OCI-LY3 (cell line): ENCODE measurements at regions not wholly inside any gene's neighbourhood (a gene's known extent, or its start where the extent isn't known, plus 50 kb on each side); places are given as distances from the start of the nearest gene placed in this dataset.

ENCODE experiments used
- H2AFZ ChIP-seq: fragments of 200-600, 300-600 bp; shearing (Covaris generic); 2 replicates; pipeline ENCODE4 v1.6.0; 2014; ENCODE audit warnings: antibody characterized with exemption, low read depth, low read length
- H3K27ac ChIP-seq: fragments of 200-600, 300-600 bp; sonication (generic); 2 replicates; pipeline ENCODE4 v1.5.1; 2014; ENCODE audit warnings: mild to moderate bottlenecking, low read length, moderate library complexity, mixed read lengths
- H3K27me3 ChIP-seq: fragments of 200-600, 300-600 bp; sonication (generic); 2 replicates; pipeline ENCODE4 v1.6.1; 2014; ENCODE audit warnings: low read depth, low read length, mixed read lengths
- H3K36me3 ChIP-seq: fragments of 200-600, 300-600 bp; sonication (generic); replicated peaks from 2 replicates; pipeline ENCODE3; 2014; ENCODE audit warnings: low read depth, low read length, mixed read lengths
- H3K4me1 ChIP-seq: fragments of 300-600, 200-600 bp; sonication (generic); 2 replicates; pipeline ENCODE4 v1.6.1; 2014; ENCODE audit warnings: low read length, mixed read lengths
- H3K4me2 ChIP-seq: fragments of 200-600, 300-600 bp; sonication (generic); 2 replicates; pipeline ENCODE4 v1.6.1; 2014; ENCODE audit warnings: low read length, mixed read lengths
- H3K4me3 ChIP-seq: fragments of 300-600, 200-600 bp; sonication (generic); 2 replicates; pipeline ENCODE4 v1.5.1; 2014; ENCODE audit warnings: antibody characterized with exemption, mild to moderate bottlenecking, low read length, moderate library complexity
- H3K79me2 ChIP-seq: fragments of 300-600, 200-600 bp; shearing (Covaris generic); 2 replicates; pipeline ENCODE4 v1.6.1; 2014; ENCODE audit warnings: mild to moderate bottlenecking, low read length, mixed read lengths
- H3K9ac ChIP-seq: fragments of 300-600, 200-600 bp; shearing (Covaris generic); 2 replicates; pipeline ENCODE4 v1.6.0; 2014; ENCODE audit warnings: mild to moderate bottlenecking, low read length, moderate library complexity
- H3K9me3 ChIP-seq: fragments of 200-600, 300-600 bp; shearing (Covaris generic); 2 replicates; pipeline ENCODE4 v1.6.1; 2014; ENCODE audit warnings: low read length, mixed read lengths; ENCODE audit not compliant: insufficient read depth
- H4K20me1 ChIP-seq: fragments of 200-600, 300-600 bp; sonication (generic); 2 replicates; pipeline ENCODE4 v1.6.1; 2016; ENCODE audit warnings: low read length, mixed read lengths; ENCODE audit not compliant: insufficient read depth
- EZH2phosphoT487 ChIP-seq: fragments of 200-600 bp; shearing (Covaris generic); IDR thresholded peaks from 2 replicates; pipeline ENCODE4 v1.6.1; 2018; ENCODE audit warnings: antibody characterized with exemption, mixed run types, low read depth
- TF ChIP-seq, protein P1 (sequence below): fragments of 200-600, 300-600 bp; sonication (generic); IDR thresholded peaks from 2 replicates; pipeline ENCODE4 v1.5.1; 2014; ENCODE audit warnings: antibody characterized with exemption, low read length, low read depth

DNA sequence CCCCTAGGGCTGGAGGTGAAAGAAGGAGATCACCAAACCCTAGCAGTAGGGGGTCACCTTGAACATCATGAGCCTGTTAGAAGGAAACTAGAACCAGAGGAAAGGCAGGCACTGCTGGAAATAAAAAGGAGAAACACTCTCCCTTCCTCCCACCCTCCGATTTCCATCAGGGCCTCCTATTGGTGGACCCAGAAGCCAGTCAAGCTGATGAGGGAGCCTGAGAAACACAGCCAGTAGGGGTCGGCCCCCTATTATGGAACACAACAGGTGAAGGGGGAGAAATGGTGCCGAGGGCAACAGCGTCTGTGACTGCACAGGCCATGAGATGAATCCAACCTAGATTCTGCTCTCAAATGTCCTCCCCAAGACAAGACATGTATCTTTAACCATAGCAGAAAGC lies 156.1 kb upstream of the LRFN2 start:
- Histone ChIP-seq H3K27me3 (peaks cover 33% of the 10 kb centered on the region), H3K4me1 (0 out of 2 replicates have a peak, but pooled peaks cover 5% of the 10 kb centered on the region), H2AFZ (no peak overlapping the region), H4K20me1 (no peaks in the 10 kb centered on the region), H3K9ac (no peak overlapping the region), H3K27ac (no peak overlapping the region), H3K9me3 (no peaks in the 10 kb centered on the region), H3K4me3 (no peak overlapping the region), H3K79me2 (no peaks in the 10 kb centered on the region), H3K4me2 (no peak overlapping the region), H3K36me3 (no peaks in the 10 kb centered on the region)
- TF ChIP-seq EZH2phosphoT487 = no peak
- TF ChIP-seq, protein P1, sequence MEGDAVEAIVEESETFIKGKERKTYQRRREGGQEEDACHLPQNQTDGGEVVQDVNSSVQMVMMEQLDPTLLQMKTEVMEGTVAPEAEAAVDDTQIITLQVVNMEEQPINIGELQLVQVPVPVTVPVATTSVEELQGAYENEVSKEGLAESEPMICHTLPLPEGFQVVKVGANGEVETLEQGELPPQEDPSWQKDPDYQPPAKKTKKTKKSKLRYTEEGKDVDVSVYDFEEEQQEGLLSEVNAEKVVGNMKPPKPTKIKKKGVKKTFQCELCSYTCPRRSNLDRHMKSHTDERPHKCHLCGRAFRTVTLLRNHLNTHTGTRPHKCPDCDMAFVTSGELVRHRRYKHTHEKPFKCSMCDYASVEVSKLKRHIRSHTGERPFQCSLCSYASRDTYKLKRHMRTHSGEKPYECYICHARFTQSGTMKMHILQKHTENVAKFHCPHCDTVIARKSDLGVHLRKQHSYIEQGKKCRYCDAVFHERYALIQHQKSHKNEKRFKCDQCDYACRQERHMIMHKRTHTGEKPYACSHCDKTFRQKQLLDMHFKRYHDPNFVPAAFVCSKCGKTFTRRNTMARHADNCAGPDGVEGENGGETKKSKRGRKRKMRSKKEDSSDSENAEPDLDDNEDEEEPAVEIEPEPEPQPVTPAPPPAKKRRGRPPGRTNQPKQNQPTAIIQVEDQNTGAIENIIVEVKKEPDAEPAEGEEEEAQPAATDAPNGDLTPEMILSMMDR = no peak

DNA sequence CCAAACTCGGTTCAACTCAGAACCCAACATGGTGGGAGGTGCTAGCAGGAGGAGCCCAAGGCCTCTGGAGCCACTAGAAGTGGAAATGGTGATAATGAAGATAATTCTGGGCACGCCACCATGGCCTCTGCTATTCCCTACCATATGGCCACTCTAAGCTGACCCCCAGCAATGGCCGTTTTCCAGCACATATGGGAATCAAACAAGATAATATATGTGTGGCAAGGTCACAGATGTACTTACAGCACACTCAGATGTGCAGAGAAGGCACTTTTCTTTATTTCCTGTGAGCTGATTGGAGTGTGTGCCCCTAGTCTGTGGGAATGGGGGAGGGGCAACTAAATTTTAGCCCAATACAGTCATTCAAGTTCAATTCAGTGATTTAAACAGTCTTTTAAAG lies 153.4 kb upstream of the LRFN2 start:
- Histone ChIP-seq H4K20me1 (no peaks in the 10 kb centered on the region), H3K9ac (no peak overlapping the region), H3K9me3 (no peaks in the 10 kb centered on the region), H3K36me3 (no peaks in the 10 kb centered on the region), H3K4me1 (0 out of 2 replicates have a peak, but pooled peaks cover 5% of the 10 kb centered on the region), H2AFZ (no peak overlapping the region), H3K27me3 (peaks cover 30% of the 10 kb centered on the region), H3K4me3 (no peak overlapping the region), H3K27ac (no peak overlapping the region), H3K79me2 (no peaks in the 10 kb centered on the region), H3K4me2 (no peak overlapping the region)
- no peak for TF ChIP-seq EZH2phosphoT487
- TF ChIP-seq, protein P1 = no peak

DNA sequence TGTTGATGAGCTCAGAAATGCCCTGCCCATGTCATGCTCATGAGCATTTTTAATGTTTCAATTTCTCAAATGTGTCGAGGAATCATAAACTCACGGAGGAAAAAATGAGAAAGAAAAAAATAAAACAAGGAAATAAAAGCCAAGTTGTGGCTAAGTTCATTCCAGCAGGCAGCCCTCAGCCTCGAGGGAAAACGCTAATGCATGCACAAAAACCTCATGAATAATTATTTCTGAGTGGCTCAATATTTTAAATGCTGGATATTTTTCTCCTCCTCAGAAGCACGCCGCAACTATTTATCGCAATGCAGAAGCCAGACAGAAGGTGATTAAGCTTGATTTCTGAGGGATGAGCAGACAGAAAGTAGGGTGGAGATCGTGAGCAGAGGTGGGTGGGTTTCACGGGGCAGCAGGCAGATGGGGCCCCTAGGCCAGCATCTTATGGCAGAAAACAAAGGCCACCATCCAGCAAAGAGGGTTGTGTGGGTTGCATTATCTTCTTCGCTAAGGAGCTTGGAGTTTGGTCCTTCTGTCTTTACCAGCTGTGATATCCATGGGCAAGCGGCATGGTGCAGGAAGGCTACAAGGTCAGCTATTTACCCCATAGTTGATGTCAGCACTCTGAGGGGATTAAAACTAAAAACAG lies 151.5 kb upstream of the LRFN2 start:
- no peaks in the 10 kb centered on the region for H3K36me3 ChIP-seq
- H2AFZ ChIP-seq = no peak overlapping the region
- no peak overlapping the region for H3K9ac ChIP-seq
- no peak overlapping the region for H3K27ac ChIP-seq
- no peaks in the 10 kb centered on the region for H3K9me3 ChIP-seq
- H3K4me1 ChIP-seq = peaks cover 5% of the 10 kb centered on the region
- no peak for TF ChIP-seq EZH2phosphoT487
- TF ChIP-seq, protein P1 = no peak
- no peak overlapping the region for H3K4me3 ChIP-seq
- H3K4me2 ChIP-seq = no peak overlapping the region
- no peaks in the 10 kb centered on the region for H4K20me1 ChIP-seq
- H3K79me2 ChIP-seq = no peaks in the 10 kb centered on the region
- H3K27me3 ChIP-seq = peaks cover 41% of the 10 kb centered on the region

DNA sequence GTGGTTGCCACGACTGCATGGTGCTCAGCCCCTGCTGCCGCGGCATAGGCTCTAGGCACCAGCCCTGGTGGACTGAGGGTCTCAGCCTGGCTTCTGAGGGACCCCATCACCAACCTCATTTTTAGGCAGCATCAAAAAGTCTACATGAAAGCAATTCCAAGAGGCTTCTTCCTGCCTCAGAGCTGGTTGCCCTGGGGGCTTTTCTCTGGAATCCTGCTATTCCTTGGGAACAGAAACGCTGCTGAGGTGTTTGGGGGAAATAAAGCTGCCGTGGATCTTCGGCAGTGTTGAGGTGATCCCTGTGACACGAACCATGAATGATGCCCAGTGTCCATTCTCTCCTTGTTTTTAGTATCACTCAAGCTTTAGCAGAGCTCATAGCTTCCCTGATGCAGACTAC lies 148.4 kb upstream of the LRFN2 start:
- Histone ChIP-seq H3K27me3 (peaks cover 25% of the 10 kb centered on the region), H3K4me1 (peaks cover 11% of the 10 kb centered on the region), H2AFZ (no peak overlapping the region), H3K27ac (no peak overlapping the region), H3K4me3 (no peak overlapping the region), H3K9me3 (no peaks in the 10 kb centered on the region), H4K20me1 (no peaks in the 10 kb centered on the region), H3K79me2 (no peaks in the 10 kb centered on the region), H3K4me2 (no peak overlapping the region), H3K36me3 (no peaks in the 10 kb centered on the region), H3K9ac (no peak overlapping the region)
- no peak for TF ChIP-seq EZH2phosphoT487
- TF ChIP-seq, protein P1 = no peak
